ENCODE measurements at regions not wholly inside any gene's neighbourhood (a gene's known extent, or its start where the extent isn't known, plus 50 kb on each side); places are given as distances from the start of the nearest gene placed in this dataset.

DNA sequence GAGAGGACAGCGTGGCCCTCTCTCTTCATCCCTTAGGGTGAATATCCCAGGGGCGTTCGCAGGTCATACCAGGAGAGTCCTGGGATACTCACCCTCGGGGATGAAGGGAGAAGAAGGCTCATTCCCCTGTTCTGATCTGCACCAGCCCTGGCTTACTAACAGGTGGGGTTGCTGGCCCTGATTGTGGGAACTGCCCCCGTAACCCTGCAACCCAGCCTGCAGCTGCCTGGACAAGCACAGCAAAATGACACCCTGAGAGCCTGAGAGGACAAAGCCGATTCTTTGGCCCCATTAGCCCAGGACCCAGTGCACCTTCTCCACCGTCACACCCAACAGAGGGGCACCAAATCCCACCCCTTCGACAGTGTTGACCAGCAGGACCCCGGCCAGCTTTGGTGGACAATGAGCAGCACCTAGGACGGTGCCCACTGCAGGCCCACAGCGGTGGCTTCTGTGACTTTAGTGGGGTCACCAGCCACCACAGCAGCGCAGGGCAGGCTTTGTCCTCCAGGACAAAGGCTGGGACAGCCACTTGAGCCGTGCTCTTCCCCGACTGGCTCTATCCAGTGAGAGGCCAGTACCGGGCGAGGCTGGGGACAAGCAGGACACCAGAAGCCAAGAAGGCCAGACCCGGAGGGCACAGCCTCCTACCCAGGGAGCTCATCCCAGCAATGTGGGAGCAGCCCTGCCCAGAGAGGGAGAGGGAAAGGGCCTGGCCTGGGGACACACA is 98.5 kb upstream of the RTL6 start:
- TF ChIP-seq CTCF (IDR thresholded peaks at IDR 0.05; ENCODE audit: low read depth, low read length, poor library complexity, severe bottlenecking) (no peak), EZH2phosphoT487 (IDR thresholded peaks at IDR 0.05; ENCODE audit: borderline replicate concordance, low read length) (no peak)

Data from DOHH2 (cell line).